Activated naive CD4-positive, alpha-beta T cell treated with anti-CD3 and anti-CD28 coated beads, Interleukin-2, amount 10 ng/mL, durations not matched to agents 7 days and 5 days (primary cell): ENCODE measurements at regions not wholly inside any gene's neighbourhood (a gene's known extent, or its start where the extent isn't known, plus 50 kb on each side); places are given as distances from the start of the nearest gene placed in this dataset.

ENCODE experiments used
- CTCF ChIA-PET: fragments of 350-600 bp; sonication (Branson Sonifier 250); formaldehyde crosslinking; loops from one replicate; lab custom pipeline; 2021; ENCODE audit warnings: antibody characterized with exemption; lab: Charles Lee
- DNase-seq: peaks from one replicate; pipeline ENCODE4 v3.0.0-alpha.2; 2020
- H3K27ac Mint-ChIP-seq: one replicate; pipeline ENCODE4 v1.8.0; 2021; ENCODE audit warnings: mild to moderate bottlenecking, moderate library complexity, mixed read lengths
- H3K27me3 Mint-ChIP-seq: one replicate; pipeline ENCODE4 v1.8.0; 2021; ENCODE audit warnings: mild to moderate bottlenecking, mixed read lengths
- H3K36me3 Mint-ChIP-seq: one replicate; pipeline ENCODE4 v1.8.0; 2021; ENCODE audit warnings: mixed read lengths
- H3K4me1 Mint-ChIP-seq: one replicate; pipeline ENCODE4 v1.8.0; 2021; ENCODE audit warnings: mixed read lengths
- H3K4me3 Mint-ChIP-seq: one replicate; pipeline ENCODE4 v1.8.0; 2021; ENCODE audit warnings: mild to moderate bottlenecking, moderate library complexity, mixed read lengths
- H3K9me3 Mint-ChIP-seq: one replicate; pipeline ENCODE4 v1.8.0; 2021; ENCODE audit warnings: mixed read lengths

DNA sequence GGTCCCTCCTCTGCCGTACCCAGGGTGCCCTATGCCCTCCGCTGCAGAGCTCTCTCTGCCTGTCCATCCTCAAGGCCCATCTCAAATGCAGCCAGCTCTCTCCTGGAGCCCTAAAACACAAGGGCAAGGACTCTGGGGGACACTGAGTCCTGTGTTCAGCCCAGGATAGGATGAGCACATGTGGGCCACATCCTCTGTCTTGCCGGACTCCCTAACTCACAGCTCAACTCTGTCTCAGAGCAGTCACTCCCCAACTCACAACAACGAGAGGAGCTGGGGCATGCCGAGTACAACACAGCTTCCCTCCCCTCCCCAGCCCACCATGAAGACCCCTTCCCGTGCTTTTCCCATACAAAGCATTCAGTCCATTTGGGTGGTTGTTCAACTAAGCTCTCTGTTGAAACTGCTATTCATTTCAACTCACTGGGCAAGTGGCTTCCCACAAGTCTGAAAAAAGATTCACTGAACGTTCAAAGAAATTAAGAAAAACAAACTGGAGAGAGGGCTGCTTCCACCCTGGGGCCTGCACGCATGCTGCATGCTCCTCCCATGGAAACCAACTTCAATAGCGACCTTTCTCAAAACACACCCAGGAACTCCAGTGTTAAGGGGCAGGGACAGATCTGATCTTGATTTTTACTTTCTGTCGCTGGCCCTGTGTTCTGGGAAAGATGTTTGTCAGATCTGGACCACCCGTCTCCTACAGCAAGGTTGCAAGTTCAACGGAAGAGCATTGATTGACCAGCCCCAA, 124.3 kb upstream of the IGF1R start:
- H3K27me3 Mint-ChIP-seq, result peaks cover 23% of the 10 kb centered on the region
- no peak overlapping the region for H3K27ac Mint-ChIP-seq
- peaks cover 2% of the 10 kb centered on the region for H3K4me1 Mint-ChIP-seq
- no peak for DNase-seq
- no peak overlapping the region for H3K4me3 Mint-ChIP-seq
- H3K36me3 Mint-ChIP-seq, result no peaks in the 10 kb centered on the region
- CTCF ChIA-PET, result interaction anchor here (0.6 to 7.5 kb wide), 7 partner anchors 37 to 358 kb away, joined by 3 to 88 read pairs (median 3); no protein-coding TSS in a partner anchor
- no peaks in the 10 kb centered on the region for H3K9me3 Mint-ChIP-seq

GRCh38 chr15:98524838-98525660, 123.3 kb upstream of the IGF1R start:
- CTCF ChIA-PET, result interaction anchor here (1.0 kb wide), 1 partner anchor 36 kb away, joined by 3 read pairs; no protein-coding TSS in a partner anchor
- Mint-ChIP-seq H3K27ac (no peak overlapping the region), H3K27me3 (peaks cover 25% of the 10 kb centered on the region), H3K4me3 (no peak overlapping the region), H3K36me3 (no peaks in the 10 kb centered on the region), H3K4me1 (no peaks in the 10 kb centered on the region), H3K9me3 (no peaks in the 10 kb centered on the region)
- DNase-seq, result no peak

DNA sequence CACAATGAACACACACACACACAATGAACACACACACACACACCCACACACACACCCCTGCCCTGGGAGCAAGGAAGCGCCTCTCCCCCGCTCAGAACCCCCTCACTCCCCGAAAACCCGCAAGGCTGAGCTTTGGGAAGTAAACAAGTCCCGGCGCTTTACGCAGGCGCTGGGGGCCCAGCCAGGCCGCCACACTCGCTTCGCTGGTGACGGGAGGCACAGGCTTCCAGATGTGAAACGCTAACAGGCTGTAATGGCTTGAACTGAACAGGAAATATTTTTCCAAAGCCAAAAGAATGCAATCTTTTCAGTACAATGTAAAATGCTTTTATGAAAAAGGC, 122.7 kb upstream of the IGF1R start:
- Mint-ChIP-seq H3K36me3 (no peaks in the 10 kb centered on the region), H3K4me1 (no peaks in the 10 kb centered on the region), H3K4me3 (no peak overlapping the region), H3K27me3 (peaks cover 25% of the 10 kb centered on the region), H3K9me3 (no peaks in the 10 kb centered on the region), H3K27ac (no peak overlapping the region)
- no peak for DNase-seq
- CTCF ChIA-PET, result interaction anchor here (1.4 kb wide), 1 partner anchor 134 kb away, joined by 4 read pairs; no protein-coding TSS in a partner anchor

- no peak overlapping the region for H3K4me3 Mint-ChIP-seq
- H3K9me3 Mint-ChIP-seq, result no peaks in the 10 kb centered on the region
- no peak overlapping the region for H3K27ac Mint-ChIP-seq
- no peaks in the 10 kb centered on the region for H3K36me3 Mint-ChIP-seq
- peaks cover 25% of the 10 kb centered on the region for H3K27me3 Mint-ChIP-seq
- DNase-seq, result no peak
- CTCF ChIA-PET, result interaction anchor here (1.4 kb wide), 1 partner anchor 133 kb away, joined by 4 read pairs; no protein-coding TSS in a partner anchor
- no peaks in the 10 kb centered on the region for H3K4me1 Mint-ChIP-seq
These were observed 122.2 kb upstream of the IGF1R start for GRCh38 chr15:98526094-98526493.

GRCh38 chr15:98528046-98528725, 120.2 kb upstream of the IGF1R start:
- H3K27me3 Mint-ChIP-seq, result peaks cover 23% of the 10 kb centered on the region

DNA sequence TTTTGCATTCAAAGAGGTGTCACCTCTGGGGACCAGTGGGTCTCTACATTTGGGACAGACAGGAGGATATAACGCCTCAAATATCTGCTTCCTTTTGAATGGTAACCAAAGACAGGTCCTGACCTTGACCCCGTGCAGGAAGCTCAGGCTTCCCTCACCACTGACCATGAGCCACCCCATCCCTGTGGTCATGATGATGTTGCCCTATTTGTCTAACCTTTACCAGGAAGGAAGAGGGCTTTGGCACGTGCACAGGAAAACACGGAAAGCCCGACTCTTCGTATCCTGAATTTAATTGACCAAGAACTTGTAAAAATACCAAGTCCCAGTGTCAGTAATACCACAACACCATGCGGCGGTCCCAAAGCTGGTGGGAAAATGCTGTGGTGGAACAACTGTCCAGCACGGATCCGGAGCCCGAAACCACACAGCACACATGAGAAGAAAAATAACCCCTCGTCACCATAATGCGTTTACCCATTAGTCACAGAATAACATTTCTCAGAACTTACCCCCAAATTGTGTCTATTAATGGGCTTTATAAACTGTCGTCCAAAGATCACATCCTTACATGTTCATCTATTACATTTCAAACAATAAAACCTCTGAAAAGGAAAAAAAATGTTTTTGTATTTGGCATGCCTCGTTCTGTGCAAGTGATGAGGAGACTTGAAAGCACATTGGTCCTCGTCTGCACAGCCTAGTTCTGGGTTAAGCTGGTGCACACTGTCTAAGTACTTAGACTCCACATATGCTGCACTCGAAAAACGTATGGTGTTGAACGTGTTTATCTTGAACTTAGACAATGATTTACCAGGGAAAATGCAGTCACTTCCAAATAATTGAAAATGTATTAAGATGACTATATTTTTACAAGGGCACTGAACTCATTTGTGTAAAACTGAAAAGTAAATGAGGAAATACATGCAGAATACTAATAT, 118.9 kb upstream of the IGF1R start:
- Mint-ChIP-seq H3K27ac (no peak overlapping the region), H3K36me3 (no peaks in the 10 kb centered on the region), H3K4me1 (no peaks in the 10 kb centered on the region), H3K9me3 (no peaks in the 10 kb centered on the region), H3K27me3 (peaks cover 23% of the 10 kb centered on the region), H3K4me3 (no peak overlapping the region)
- DNase-seq, result no peak
- CTCF ChIA-PET, result interaction anchor here (0.7 to 1.4 kb wide), 2 partner anchors 8 to 290 kb away, joined by 3 to 5 read pairs; no protein-coding TSS in a partner anchor

More at GRCh38 chr15:98528046-98528725, 120.2 kb upstream of the IGF1R start:
- CTCF ChIA-PET, result interaction anchor here (1.6 kb wide), 1 partner anchor 323 kb away, joined by 3 read pairs; no protein-coding TSS in a partner anchor
- H3K4me1 Mint-ChIP-seq, result no peaks in the 10 kb centered on the region
- H3K9me3 Mint-ChIP-seq, result no peaks in the 10 kb centered on the region
- no peak overlapping the region for H3K27ac Mint-ChIP-seq
- no peaks in the 10 kb centered on the region for H3K36me3 Mint-ChIP-seq
- DNase-seq, result no peak
- no peak overlapping the region for H3K4me3 Mint-ChIP-seq

- Mint-ChIP-seq H3K4me1 (no peaks in the 10 kb centered on the region), H3K27ac (no peak overlapping the region), H3K36me3 (no peaks in the 10 kb centered on the region), H3K27me3 (peaks cover 19% of the 10 kb centered on the region), H3K9me3 (no peaks in the 10 kb centered on the region), H3K4me3 (no peak overlapping the region)
- DNase-seq, result no peak
- CTCF ChIA-PET, result interaction anchor here (0.7 to 1.4 kb wide), 2 partner anchors 9 to 289 kb away, joined by 3 to 5 read pairs; no protein-coding TSS in a partner anchor
These were observed 117.8 kb upstream of the IGF1R start for GRCh38 chr15:98530570-98530969.

- Mint-ChIP-seq H3K27me3 (peaks cover 28% of the 10 kb centered on the region), H3K27ac (no peak overlapping the region), H3K9me3 (no peaks in the 10 kb centered on the region), H3K36me3 (no peaks in the 10 kb centered on the region), H3K4me1 (no peaks in the 10 kb centered on the region), H3K4me3 (no peak overlapping the region)
- no peak for DNase-seq
- CTCF ChIA-PET, result interaction anchor here (1.5 kb wide), 1 partner anchor 14 kb away, joined by 3 read pairs; no protein-coding TSS in a partner anchor
These were observed 116.3 kb upstream of the IGF1R start for GRCh38 chr15:98532063-98532462.

- Mint-ChIP-seq H3K4me1 (no peaks in the 10 kb centered on the region), H3K27me3 (peaks cover 40% of the 10 kb centered on the region), H3K36me3 (no peaks in the 10 kb centered on the region), H3K9me3 (no peaks in the 10 kb centered on the region), H3K4me3 (no peak overlapping the region), H3K27ac (no peak overlapping the region)
- CTCF ChIA-PET, result interaction anchor here (1.4 kb wide), 1 partner anchor 17 kb away, joined by 4 read pairs; no protein-coding TSS in a partner anchor
- DNase-seq, result no peak
These were observed 111.4 kb upstream of the IGF1R start for GRCh38 chr15:98536976-98537375.

- Mint-ChIP-seq H3K27ac (no peak overlapping the region), H3K9me3 (no peaks in the 10 kb centered on the region), H3K4me3 (no peak overlapping the region), H3K27me3 (peaks cover 44% of the 10 kb centered on the region), H3K36me3 (no peaks in the 10 kb centered on the region), H3K4me1 (no peaks in the 10 kb centered on the region)
- CTCF ChIA-PET, result interaction anchor here (1.4 kb wide), 1 partner anchor 18 kb away, joined by 4 read pairs; no protein-coding TSS in a partner anchor
- DNase-seq, result no peak
These were observed 110.8 kb upstream of the IGF1R start for GRCh38 chr15:98537516-98538060.

DNA sequence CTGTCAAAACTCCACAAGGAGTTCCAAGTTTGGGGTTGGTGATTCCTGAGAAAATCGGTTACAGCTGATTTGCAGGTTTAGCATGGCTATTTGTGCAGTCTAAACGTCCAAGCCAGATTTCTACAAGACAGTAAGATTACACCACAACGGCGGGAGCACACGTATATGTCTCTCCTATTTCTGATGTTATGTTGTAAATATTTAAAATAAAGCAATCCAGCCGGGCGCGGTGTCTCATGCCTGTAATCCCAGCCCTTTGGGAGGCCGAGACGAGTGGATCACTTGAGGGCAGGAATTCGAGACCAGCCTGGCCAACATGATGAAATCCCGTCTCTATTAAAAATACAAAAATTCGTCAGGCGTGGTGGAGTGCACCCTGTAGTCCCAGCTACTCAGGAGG, 106.8 kb upstream of the IGF1R start:
- Mint-ChIP-seq H3K36me3 (no peaks in the 10 kb centered on the region), H3K4me1 (no peaks in the 10 kb centered on the region), H3K27me3 (peaks cover 46% of the 10 kb centered on the region), H3K27ac (no peak overlapping the region), H3K4me3 (no peak overlapping the region), H3K9me3 (no peaks in the 10 kb centered on the region)
- DNase-seq, result no peak
- CTCF ChIA-PET, result no interaction called here

DNA sequence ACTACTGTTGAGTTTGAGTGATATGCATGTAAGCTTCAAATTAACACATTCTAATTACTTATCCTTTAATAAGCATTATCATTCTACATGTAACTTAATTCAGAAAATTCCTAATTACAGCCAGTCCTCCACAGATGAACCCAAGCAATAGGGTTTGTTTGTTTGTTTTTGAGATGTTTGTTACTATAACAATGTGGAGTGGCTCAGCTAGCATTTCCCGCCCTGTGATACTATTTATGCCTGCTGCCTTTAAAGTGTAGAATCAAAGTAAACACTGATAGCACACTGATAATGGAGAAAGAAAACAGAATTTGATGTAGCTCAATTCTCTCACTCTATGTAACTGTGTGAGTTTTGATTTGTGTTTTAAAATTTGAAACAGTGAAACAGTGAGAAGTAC, 105.1 kb upstream of the IGF1R start:
- Mint-ChIP-seq H3K27me3 (peaks cover 46% of the 10 kb centered on the region), H3K36me3 (no peaks in the 10 kb centered on the region), H3K9me3 (no peaks in the 10 kb centered on the region), H3K4me1 (peaks cover 13% of the 10 kb centered on the region), H3K27ac (no peak overlapping the region), H3K4me3 (no peak overlapping the region)
- CTCF ChIA-PET, result interaction anchor here (1.0 kb wide), 1 partner anchor 25 kb away, joined by 3 read pairs; no protein-coding TSS in a partner anchor
- no peak for DNase-seq

DNA sequence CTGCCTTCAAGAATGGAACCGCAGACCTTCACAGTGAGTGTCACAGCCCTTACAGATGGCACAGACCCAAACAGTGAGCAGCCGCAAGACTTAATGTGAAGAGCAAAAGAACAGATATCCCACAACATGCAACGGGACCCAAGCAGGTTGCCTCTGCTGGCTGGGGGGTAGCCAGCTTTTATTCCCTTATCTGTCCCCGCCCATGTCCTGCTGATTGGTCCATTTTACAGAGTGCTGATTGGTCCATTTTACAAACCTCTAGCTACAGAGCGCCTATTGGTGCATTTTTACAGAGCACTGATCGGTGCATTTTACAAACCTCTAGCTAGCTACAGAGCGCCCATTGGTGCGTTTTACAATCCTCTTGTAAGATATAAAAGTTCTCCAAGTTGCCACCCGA, 102.0 kb upstream of the IGF1R start:
- no peak overlapping the region for H3K27ac Mint-ChIP-seq
- no peak for DNase-seq
- no peaks in the 10 kb centered on the region for H3K36me3 Mint-ChIP-seq
- H3K27me3 Mint-ChIP-seq, result peaks cover 56% of the 10 kb centered on the region
- H3K4me1 Mint-ChIP-seq, result peaks cover 23% of the 10 kb centered on the region
- no peaks in the 10 kb centered on the region for H3K9me3 Mint-ChIP-seq
- CTCF ChIA-PET, result no interaction called here
- no peak overlapping the region for H3K4me3 Mint-ChIP-seq
